ENCODE measurements at regions not wholly inside any gene's neighbourhood (a gene's known extent, or its start where the extent isn't known, plus 50 kb on each side); places are given as distances from the start of the nearest gene placed in this dataset.
"Not testable (repeated sequence)": the region's sequence is repeated elsewhere in the genome, so short reads cannot be mapped to it uniquely, and the experiment has no call there.

DNA sequence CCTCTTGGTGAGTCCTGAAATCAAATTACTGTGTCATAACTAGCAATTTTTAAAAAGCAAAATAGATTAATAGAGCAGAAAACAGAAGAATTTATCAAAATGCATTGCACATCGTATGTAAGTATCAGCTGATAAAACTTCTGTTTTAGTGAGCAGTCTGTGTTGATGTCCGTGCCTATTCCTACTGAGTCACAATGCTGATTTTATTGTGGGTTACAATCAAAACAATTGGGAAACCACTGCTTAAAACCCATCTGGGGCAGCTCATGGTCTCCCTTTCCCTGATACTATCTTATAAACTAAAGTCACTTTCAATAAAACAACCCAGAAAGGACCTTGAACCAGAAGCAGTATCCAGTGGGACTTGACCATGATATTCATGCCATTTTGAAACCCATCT is 101.1 kb upstream of the GPR39 start:
- DNase-seq (ENCODE audit: insufficient read length, low spot score), result not testable (repeated sequence)

DNA sequence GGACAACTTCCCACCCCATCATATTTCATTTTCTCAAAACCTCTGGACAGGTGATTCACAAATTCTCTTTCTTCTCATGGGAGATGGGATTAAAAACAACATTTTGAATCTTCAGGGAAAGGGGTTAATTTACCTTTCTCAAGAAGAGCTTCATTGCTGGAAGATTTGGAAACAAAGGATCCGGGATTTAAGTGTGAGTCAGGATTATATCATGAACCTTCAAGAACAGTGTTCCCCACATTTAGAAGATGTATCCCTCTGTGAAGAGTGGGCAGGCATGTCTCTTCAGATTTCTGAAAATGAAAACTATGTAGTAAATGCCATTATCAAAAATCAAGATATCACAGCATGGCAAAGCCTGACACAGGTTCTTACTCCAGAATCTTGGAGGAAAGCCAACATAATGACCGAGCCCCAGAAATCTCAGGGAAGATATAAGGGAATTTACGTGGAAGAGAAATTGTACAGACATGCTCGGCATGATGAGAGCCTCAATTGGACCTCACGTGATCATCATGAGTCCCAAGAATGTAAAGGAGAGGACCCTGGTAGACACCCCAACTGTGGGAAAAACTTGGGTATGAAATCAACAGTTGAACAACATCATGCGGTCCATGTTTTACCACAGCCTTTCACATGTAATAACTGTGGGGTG is 99.5 kb upstream of the GPR39 start:
- FAIRE-seq; DNase-seq (ENCODE audit: insufficient read length, low spot score): not testable (repeated sequence)

More for the DNA sequence above, 101.1 kb upstream of the GPR39 start:
- not testable (repeated sequence) for FAIRE-seq

DNA sequence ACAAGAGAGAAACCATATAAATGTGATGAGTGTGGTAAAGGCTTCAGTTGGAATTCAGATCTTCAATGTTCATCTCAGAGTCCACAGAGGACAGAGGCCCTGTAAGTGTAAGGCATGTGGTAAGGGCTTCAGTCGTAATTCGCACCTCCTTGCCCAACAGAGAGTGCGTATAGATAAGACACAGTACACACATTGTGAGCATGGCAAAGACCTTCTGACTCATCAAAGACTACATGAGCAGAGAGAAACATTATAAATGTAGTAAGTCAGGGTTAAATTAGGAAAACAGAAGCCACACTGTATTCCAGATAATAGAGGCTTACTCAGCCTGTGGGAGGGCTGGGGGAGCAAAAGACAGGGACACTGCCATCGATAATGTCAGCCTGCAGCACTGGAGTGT is 98.1 kb upstream of the GPR39 start:
- not testable (repeated sequence) for DNase-seq (ENCODE audit: insufficient read length, low spot score)
- FAIRE-seq, result peak; percentile 31

DNA sequence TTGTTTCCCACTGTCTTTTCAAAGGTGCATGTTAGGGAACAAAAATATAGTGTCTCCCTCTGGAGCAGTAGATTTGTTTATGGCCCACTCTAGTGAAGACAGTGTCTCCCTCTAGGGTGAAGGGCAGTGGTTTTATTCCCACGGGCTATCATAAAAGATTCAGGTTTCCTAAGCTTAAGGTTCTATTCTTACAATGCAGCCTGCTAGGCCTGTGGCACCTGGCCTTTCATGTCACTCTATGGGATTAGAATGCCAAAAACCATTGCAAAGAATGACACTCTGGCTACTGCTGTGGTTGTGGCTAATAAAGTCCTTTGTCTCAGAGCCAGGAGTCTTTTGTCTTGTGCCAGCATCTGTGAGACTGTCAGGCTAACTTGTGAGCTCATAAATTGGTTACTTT is 92.6 kb upstream of the GPR39 start:
- FAIRE-seq, result not testable (repeated sequence)

DNA sequence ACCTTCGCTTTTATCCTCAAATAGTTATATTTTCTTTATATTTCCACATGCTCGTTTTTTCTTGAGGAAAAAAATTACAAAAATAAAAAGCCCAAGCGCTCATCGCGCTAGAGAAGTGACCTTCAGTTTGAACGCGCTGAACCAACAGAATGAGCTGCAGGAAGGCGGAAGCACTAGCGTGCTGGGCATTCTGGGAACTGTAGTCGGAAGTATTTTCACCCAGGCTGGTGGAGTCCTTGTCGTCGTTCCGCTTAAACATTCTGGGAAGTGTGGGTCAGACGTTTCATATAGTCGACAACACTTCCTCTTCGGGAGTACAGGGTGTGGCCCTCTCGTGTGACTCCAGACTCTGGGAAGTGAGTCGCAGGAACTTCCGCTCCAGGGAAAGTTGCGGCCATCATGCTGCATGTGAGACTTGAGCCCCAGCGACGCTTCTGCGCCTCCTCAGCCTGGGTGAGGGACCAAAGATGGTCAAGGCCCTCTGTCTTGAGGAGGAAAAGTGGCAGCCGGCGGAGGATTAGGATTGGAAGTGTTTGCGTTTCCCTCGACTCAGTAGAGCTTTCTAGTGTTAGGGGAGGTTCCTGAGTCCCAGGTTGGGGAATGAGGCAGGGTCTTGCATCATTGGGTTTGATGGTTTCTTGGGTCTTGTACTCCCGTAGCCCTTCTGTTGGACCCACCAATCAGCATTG is 84.1 kb upstream of the GPR39 start:
- FAIRE-seq, result peak; percentile 80
- not testable (repeated sequence) for DNase-seq (ENCODE audit: insufficient read length, low spot score)

More for the DNA sequence above, 92.6 kb upstream of the GPR39 start:
- DNase-seq (ENCODE audit: insufficient read length, low spot score), result not testable (repeated sequence)

DNA sequence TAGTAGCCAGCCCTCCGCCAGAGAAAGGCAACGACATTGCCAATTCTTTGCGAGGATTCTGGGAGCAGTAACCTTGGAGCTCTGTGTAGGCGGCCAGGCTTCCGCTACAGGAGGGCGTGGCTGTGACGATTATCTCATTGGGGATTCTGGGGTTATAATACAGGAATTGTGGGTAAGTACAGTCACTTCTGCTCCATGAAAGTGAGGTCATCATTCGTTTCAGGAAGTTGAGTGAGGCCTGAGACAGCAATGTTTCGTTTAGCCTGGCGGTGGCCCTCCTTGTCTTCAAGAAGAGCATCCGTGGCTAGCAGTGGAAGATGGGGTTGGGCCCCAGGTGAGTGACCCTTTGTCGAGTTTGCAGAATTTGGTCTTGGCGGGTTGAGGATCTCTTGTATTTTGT is 79.5 kb upstream of the GPR39 start:
- FAIRE-seq, result peak; percentile 57
- DNase-seq (ENCODE audit: insufficient read length, low spot score), result not testable (repeated sequence)

DNA sequence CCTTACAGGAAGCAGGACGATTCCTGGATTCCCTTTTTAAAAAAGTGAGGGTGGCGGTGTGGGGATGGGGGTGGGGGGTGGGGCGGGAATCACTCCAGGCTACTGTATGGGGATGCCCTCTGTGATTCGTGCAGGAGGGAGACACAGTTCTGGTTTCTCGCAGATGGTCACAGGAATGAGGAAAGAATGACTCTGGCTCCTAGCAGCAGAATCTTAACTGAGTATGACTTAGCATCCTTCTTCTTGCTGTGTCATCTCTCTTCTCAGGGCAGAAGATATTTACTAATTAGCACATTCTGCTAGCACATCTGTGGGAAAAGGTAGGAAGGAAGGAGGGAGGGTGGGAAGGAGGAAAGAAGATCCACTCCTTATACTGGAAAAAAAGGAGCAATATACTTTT is 78.8 kb upstream of the GPR39 start:
- FAIRE-seq; DNase-seq (ENCODE audit: insufficient read length, low spot score): not testable (repeated sequence)

DNA sequence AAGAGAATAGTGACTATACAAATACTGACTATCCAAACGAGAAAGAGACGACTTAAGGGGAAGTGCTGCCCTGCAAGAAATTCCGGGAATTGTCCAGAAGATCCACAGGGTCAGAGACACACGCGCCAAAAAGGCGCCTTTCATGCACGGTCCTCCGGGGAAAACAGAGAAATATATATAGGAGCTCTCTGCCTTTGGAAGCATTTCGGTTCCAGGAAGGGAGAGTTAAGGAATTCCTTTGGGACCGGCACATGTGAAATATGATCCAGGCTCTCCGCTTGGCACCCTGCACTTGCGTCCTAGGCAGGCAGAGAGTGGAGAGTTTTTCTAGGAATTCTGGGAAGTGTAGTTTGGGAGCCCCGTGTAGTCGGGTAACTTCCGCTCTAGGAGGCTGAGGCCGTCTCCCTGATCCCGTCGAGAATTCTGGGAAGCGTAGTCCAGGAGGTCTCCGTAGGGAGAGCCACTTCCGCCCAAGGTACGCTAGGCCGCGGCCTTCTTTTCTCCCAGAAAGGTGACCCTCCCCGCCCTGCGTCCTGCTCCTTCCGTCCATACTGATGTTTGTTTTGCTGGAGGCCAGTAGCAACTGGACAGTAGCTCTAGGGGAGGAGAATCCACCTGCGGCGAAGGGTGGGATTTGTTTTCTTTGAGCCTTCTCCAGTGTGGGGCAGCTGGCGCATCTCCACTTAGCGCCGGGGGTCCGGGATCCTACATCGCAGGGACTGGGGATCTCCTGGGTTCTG is 69.4 kb upstream of the GPR39 start:
- FAIRE-seq, result peak; percentile 97
- DNase-seq (ENCODE audit: insufficient read length, low spot score), result not testable (repeated sequence)

DNA sequence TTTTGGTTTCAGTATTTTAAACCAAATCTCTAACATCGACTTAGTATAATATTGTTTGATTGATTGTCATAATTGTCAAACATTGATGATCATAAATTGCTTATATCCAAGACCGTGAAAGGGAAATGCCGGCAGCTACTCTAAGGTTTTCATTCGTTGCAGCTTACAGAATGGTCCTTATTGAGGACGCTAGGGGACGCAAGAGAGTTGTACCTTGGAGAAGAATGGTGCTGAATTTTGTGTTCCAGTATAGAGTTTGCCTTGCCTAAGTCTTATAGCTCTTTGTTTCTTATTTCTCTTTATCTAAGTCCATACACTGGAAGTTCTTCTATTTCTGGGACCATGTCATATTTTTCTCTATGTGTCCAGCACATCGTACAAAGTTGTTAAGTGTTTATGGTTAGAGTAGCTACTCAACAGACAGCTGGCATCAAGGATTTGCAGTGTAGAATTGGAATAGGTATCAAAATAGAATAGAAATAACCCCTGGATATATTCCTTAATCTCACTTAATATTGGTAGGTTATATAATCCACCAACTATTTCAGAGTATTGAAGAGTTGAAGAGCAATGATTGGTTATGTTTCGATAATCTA is 67.4 kb upstream of the GPR39 start:
- FAIRE-seq; DNase-seq (ENCODE audit: insufficient read length, low spot score): not testable (repeated sequence)

DNA sequence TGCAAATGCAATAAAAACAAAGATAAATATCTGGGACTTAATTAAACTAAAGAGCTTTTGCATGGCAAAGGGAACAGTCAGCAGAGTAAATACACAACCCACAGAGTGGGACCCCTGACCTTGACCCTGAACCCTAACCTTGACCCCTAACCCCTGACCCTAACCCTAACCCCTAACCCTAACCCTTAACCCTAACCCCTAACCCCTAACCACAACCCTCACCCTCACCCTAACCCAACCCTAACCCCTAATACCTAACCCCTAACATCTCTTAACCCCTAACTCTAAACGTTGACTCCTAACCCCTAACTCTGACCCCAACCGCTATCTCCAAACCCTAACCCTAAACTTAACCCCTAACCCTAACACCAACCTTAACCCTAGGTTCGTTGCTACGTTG is 64.9 kb upstream of the GPR39 start:
- FAIRE-seq; DNase-seq (ENCODE audit: insufficient read length, low spot score): not testable (repeated sequence)

DNA sequence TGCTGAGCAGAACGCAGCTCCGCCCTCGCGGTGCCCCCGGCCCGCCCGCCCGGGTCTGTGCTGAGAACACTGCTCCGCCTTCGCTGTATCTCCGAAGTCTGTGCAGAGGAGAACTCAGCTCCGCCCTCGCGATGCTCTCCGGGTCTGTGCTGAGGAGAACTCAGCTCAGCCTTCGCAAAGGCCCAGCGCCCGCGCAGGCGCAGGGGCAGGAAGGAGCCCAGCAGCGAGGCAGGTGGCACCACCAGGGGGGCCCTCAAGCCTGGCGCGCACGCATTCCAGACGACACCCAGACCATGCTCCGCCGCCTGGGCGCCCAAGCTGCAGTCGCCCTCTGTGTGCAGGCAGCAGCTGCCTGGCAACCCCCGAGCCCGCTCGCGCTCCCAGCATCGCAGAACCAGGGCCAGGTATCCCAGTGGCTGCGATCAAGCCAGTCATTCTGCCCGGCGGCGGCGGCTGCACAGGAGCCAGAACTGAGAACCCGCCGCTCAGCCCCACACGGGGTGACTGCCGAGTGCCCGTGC is 64.1 kb upstream of the GPR39 start:
- not testable (repeated sequence) for FAIRE-seq
- DNase-seq (ENCODE audit: insufficient read length, low spot score), result peak; percentile 35

DNA sequence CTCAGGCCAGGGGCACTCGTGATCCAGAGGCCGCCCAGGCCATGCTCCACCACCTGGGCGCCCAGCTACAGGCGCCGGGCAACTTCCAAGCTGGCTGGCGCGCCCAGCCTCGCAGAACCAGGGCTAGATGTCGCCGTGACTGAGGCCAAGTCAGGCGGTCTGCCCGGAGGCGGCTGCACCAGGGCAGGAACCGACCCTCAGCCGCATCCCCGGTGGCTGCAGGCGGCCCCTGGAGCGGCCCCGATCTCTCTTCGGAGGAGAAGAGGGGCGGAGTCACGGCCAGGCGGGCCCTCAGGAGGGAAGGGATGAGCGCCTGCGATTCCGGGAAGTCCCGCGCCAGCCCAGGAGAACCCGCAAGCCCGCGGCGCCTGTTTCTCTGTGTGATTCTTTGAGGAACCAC is 63.2 kb upstream of the GPR39 start:
- not testable (repeated sequence) for FAIRE-seq; DNase-seq (ENCODE audit: insufficient read length, low spot score)

DNA sequence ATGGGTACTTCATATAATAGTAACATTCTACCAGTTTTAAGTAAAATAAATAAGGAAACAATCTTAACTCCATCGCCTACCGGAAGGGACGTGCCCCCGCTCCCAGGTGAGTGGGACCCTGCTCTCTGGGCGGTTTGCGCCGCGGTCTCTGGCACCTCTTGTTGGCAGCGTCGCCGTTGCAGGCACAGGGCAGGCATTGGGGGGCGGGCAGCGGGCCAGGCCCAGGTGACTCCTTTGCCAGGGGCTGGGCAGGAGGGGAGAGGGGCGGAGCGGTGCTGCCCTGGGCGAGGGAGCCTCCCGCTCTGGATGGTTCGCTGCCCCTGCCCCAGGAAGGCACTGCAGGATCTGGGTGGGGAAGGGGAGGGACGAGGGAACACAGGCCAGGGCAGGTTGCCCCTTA is 55.6 kb upstream of the GPR39 start:
- not testable (repeated sequence) for DNase-seq (ENCODE audit: insufficient read length, low spot score); FAIRE-seq

DNA sequence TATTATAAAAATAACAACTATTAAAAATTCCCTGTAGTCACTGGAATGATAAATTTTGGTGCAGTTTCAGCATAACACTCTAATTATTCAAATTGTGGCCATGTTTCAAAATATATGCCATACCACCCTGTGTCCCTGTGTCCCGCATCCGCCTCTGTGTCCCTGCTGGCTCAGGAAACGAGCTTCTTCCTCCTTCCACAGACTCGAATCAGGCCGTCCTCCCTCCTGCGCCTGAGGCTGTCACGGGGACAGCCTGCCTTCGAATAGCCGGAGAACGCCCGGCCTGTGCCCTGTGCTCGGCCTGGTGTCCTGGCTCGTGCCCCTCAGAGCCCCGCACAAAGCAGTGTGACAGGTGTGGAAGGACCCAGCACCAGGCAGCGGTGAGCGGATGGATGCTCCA is 55.1 kb upstream of the GPR39 start:
- not testable (repeated sequence) for FAIRE-seq; DNase-seq (ENCODE audit: insufficient read length, low spot score)

DNA sequence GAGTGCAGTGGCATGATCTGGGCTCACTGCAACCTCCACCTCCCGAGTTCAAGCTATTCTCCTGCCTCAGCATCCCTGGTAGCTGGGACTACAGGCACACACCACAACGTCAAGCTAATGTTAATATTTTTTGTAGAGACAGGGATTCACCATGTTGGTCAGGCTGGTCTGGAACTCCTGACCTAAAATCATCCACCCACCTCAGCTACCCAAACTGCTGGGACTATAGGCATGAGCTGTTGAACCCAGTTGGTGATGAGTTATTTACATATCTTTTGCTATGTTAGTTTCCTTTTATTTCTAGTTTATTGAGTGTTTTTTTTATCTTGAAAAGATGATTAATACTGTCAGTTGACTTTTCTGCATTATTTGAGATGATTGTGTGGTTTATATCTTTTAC is 53.3 kb upstream of the GPR39 start:
- DNase-seq (ENCODE audit: insufficient read length, low spot score); FAIRE-seq: not testable (repeated sequence)

DNA sequence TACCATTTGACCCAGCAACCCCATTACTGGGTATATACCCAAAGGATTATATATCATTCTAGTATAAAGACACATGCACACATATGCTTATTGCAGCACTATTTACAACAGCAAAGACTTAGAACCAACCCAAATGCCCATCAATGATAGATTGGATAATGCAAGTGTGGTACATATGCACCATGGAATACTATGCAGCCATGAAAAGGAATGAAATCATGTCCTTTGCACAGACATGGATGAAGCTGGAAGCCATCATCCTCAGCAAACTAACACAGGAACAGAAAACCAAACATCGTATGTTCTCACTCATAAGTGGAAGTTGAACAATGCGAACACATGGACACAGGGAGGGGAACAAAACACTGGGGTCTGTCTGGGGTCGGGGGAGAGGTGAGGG is 50.6 kb upstream of the GPR39 start:
- not testable (repeated sequence) for DNase-seq (ENCODE audit: insufficient read length, low spot score); FAIRE-seq

DNA sequence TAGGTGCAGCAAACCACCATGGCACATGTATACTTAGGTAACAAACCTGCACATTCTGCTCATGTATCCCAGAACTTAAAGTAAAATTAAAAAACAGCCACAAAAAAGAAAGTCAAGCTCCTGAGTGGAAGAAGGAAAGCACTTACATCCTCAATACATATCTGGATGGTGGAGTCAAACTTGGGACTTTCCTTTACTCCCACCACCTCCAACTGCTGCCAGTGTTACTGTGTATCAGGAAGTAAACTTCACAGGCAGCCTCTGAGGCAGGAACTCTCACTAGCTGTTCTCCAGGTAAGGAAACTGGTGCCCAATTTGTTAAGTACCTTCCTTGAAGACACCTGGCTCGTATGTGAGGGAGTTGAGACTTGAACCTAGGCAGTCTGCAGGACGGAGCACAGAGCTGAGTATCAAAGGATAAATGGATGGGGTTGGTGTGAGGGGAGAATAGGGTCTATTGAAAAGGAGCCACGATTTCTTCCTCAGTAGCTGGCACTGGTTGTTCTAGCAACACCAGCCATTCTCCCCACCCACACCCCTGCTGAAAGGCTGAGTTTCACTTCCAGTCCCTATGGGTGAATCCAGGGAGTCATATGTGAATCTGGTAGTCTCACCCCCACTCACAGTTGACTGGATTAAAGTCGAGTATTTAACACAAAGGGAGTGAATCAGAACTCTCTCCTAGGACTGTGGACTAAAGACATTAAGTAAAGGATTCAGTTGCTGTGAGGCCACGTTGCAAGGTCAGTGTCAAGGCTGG is 50.0 kb upstream of the GPR39 start:
- no peak for FAIRE-seq
- no peak for DNase-seq (ENCODE audit: insufficient read length, low spot score)
